SKM-1 (cell line): ENCODE measurements at regions not wholly inside any gene's neighbourhood (a gene's known extent, or its start where the extent isn't known, plus 50 kb on each side); places are given as distances from the start of the nearest gene placed in this dataset.
"Not testable (repeated sequence)": the region's sequence is repeated elsewhere in the genome, so short reads cannot be mapped to it uniquely, and the experiment has no call there.

Experiments used
- DNase-seq: peaks from one replicate; lab custom pipeline; 2025; ENCODE audit not compliant: unreplicated experiment; lab: John Stamatoyannopoulos, UW

DNA sequence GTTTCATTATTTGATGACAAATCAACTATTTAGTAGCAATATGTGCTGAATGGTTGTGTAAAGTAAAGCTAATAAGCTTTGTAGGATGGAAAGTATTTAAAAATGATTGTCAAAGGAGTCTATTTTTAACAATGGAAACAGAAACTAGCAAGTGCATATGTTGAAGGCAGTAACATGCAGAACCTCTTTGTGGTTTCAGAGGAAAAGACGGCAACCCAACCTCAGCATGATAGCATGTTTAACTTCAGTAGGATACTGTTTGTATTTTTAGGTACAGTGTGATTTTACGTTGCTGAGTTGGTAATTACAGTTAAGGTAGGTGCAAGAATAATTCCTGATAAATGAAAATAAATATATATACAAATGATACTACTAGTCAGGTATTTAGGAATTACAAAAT lies 545.4 kb downstream of the CDY1 start:
- not testable (repeated sequence) for DNase-seq

DNA sequence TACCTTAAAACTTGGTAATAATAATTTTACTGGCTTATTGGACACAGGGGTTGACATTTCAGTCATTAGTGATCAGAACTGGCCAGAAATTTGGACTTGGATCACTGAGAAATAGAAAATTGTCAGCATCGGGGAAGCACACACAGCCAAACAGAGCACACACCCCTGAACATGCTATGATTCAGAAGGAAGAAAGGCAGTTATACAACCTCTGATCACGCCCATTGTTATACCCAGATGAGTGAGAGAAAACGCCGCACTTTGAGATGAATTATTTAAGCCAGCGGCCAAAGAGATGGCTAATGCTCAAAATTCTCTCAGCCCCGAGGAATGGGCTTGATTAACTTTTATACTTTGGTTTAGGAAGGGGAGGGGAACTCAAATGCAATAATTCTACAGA lies 557.4 kb downstream of the CDY1 start:
- DNase-seq = not testable (repeated sequence)

DNA sequence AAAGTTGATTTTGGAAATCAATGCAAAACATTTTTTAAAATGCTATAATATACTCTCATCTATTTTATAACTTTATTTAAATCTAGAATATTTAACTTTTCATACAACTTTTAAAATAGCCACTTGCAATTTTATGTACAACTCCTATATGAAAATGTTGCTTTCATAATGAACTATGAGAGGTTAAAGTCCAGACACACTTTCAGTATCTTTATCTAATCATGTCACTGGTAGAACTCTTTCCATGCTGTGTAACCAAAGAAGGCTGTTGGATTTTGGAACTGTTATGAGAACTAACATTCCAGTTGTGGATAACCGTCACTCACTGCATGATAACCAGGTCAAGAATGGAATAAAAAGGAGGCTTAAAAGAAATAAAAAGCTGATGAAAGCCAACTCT lies 603.1 kb downstream of the CDY1 start:
- not testable (repeated sequence) for DNase-seq

DNA sequence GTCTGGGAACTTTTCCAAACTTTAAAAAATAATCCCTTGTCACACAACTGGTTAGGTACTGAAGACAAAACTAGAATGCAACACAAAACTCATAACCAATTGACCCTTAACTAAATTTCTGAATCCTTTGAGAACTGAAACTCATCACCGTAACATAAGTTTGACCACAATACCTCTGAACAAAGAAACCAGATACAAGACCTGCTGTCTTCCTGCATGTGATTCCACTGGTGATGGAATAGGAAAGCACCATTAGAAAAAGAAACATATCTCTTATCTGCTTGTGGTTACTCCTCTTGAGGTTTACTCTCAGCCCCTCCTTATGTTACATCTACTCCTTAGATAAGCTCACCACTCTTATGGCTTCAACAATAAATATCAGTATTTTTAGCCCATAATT lies 603.6 kb downstream of the CDY1 start:
- DNase-seq = not testable (repeated sequence)

DNA sequence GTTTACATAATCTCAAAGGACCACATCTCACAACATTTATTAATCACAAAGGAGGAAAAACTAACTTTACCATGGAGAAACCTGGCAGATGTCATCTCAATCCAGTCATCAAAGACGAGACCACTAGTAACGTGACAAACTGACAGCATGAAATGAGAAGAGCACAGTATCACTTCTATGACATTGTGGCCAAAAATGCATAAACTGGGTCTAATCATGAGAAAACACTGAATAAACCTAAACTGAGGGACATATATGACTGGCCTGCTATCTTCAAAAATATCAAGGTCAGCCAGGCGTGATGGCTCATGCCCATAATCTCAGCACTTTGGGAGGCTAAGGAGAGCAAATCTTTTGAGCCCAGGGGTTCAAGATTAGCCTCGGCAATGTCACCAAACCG lies 619.0 kb downstream of the CDY1 start:
- DNase-seq = not testable (repeated sequence)

DNA sequence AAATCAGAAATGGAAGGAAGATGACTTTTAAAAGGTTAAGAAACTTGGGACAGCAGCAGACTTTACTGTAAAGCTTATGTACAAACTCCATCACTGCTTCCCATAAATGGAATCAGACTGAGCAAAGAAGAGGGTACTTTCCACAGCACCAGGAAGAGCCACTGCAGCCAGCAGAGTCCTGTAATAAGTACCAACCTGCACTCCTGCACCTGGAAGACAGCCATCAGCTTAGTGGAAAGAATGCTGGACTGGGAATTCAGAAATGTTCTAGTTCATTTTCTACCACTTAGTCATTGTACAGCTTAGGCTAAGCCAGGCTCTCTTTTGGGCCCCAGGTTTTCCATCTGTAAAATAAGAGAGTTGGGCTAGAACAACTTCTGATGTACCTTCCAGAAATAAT lies 632.3 kb downstream of the CDY1 start:
- not testable (repeated sequence) for DNase-seq

DNA sequence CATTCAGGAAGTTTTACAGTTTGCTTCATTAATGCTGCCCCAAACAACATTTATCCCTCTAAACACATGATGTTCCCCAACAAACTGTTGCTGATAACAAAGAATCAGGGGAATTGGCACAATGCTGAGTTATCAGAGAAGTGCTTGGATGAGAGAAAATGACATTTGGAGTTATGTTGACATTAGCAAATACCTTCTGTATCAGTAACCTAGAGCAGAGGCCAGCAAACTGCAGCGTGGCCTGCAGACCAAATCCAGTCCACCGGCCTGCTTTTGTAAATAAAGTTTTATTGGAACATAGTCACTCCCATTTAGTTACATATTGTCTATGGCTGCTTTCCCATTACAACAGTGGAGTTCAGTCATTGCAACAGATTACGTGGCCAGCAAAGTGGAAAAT lies 643.5 kb downstream of the CDY1 start:
- not testable (repeated sequence) for DNase-seq

DNA sequence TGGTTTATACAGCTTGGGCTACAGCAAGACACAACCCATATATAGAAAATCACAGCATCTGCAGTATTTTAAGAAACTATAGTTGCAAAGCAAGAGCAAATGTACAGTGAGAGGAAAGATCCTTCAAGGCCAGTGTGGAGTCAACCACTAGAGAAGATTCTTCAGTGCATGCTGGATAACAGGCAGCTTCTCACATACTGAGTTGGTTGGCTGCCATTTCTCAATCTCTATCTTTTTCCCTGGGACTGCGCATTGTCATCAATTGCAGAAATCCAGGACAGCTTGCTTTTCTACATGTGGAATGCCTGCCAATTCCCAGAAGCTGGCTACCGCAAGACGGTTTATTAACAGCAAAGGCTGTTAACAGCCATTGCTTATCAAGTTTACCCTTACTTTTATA lies 646.5 kb downstream of the CDY1 start:
- not testable (repeated sequence) for DNase-seq

DNA sequence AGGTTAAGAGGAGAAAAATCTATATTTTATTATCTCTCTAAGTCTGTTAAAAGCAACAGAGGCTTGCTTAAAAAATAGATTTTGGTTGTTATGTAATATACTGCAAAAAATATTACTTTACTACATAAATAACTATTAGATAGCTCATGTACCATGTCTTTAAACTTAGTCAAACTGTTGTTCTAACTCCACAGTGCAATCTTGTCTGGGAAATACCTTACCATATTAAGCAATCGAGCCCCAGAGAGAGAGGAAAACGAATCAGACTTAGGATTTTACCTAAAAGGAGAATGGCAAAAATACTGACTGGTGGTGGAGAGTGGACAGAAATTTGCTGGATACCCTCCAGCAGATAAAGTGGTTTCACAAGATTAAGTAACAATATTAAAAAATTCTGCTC lies 647.0 kb downstream of the CDY1 start:
- DNase-seq = not testable (repeated sequence)

DNA sequence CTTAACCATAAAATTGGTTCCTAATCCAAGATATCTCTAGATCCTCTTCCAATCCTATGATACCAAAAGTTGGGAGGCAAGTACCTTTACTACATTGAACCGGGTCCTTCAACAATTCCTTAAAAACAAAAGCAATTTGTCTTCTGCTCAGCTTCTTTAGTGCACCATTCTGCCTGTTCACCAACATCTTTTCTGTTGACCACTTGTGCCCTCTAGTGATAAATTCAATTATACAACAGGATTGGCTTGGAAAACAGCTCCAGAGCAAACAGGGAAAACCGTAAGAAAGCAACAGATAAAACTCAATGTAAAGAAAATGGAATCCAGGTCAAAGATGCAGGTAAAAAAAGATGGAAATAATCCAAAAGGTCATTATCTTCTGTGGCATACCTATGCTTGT lies 651.2 kb downstream of the CDY1 start:
- not testable (repeated sequence) for DNase-seq

DNA sequence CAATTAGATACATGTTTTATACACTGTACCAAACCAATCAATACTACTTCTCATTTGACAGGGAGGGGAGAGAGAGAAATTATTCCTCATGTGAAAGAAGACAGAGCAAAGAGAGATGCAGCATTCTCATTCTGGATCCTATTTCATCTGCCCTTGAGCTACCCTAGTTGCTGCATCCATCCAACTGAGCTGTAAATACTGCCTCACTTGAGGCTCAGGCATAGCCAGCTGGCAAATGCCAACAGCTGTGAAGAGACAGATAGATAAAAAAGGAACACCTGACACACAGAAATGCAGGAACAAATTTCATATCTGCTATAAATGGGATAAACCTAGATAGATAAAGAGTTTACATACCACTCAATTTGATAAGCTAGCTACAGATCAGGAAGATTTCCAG lies 684.1 kb downstream of the CDY1 start:
- DNase-seq = not testable (repeated sequence)

DNA sequence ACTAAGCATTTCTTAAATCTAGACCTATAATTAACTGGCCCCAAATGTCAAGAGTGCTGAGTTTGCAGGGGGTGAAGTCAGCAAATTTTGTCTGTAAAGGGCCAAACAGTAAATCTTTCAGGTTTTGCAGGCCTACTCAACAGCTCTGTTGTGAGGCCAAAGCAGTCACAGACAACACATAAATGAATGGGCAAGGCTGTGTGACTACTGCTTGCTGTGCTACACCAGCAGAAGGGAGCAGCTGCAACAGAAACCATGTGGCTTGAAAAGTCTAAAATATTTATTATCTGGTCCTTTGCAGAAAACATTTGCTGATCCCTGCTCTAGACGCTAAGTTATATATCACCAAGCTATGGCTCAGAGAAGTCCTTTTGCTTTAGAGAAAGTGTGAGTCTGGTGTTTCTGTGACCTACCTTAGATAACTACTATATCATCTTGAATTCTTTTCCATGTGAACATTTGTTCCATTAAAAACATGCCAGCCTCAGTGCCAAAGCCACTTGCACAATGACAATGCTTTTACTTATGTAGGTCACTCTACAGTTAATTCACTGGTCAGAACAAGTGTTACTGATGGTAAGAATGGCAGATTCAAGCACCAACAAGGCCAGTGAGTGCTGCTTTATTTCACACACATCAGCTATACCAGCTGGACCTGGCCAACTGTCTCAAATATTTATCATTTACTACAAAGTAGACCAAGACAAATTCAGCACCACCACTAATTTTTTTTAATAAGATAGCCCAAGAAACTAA lies 684.9 kb downstream of the CDY1 start:
- DNase-seq = not testable (repeated sequence)

DNA sequence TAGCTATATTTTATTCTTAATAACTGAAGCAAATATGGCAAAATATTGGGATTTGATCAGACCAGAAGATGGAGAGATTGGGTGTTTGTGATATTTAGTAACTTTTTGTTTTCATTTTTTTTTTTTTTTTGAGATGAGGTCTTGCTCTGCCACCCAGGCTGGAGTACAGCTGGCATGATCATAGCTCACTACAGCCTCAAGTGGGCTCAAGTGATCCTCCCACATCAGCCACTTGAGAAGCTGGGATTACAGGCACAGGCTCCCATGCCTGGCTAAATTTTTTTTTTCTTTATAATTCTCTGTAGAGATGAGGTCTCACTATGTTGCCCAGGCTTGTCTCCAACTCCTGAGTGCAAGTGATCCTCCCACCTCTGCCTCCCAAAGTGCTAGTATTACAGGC lies 686.4 kb downstream of the CDY1 start:
- DNase-seq = not testable (repeated sequence)

DNA sequence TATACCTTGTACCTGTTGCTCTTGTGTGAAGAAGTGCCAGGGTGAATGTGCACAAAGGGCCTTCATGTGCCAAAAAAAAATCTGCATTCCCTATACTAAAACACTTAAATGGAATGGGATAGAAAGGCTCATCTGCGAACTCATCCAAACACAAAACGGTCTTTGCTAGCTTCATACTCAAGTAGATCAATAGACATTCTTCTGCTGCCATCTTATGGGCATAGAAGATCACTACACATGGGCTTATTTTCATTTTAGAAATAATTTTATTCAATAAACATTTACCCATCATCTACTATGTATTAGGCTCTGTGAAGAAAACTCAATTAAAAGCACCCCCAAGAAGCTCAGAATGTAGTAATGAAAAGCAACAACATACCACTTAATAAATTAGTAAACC lies 693.1 kb downstream of the CDY1 start:
- peak; percentile 0 for DNase-seq

DNA sequence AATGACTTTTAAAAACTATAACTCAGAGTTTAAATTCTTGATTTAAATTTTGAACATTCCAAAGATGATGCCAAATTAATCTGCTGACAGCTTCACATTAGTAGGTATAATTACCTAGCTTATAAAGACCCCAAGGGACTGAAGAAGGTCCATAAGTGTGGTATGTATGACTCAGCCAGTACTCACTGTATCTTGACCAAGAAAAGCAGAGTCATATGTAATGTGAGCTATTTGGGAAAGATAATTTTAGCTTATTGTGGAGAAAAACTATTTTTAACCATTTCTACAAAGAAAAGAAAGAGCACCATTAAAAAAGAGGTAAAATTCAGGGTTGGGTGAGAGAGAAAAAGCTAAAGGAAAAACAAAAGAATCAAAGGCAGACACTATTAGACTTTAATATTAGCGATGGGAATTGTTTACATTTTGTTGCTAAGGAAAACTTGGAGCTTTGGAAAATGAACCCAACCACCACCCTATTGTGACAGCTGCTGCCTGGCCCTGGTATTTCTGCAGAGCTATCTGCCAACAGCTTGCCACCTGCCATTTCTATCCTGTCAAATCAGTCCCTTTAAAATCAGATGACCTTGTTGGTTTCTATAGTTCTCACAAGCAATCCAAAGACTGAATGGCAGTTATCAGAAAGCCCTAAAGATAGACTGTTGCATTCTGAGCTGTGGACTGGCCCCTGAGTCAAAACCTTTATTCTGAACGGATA lies 697.7 kb downstream of the CDY1 start:
- not testable (repeated sequence) for DNase-seq

DNA sequence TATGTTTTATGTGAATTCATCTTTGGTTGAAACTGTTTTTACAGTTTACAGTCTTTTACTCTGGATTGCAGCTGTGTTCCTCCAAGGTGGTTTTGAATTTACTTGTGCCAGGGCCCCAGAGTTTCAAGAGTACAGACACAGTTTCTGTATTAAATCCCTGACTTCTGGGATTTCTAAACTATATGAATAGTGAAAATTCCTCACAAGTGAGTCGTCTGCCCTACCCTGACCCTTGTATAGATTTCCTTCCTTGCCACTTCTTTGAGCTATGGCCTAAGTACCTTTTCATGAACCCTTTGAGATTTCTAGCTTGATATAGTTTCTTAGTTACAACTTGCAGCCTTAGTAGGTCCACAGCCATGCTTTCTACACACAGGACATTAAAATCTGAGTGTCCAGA lies 700.8 kb downstream of the CDY1 start:
- DNase-seq = not testable (repeated sequence)

DNA sequence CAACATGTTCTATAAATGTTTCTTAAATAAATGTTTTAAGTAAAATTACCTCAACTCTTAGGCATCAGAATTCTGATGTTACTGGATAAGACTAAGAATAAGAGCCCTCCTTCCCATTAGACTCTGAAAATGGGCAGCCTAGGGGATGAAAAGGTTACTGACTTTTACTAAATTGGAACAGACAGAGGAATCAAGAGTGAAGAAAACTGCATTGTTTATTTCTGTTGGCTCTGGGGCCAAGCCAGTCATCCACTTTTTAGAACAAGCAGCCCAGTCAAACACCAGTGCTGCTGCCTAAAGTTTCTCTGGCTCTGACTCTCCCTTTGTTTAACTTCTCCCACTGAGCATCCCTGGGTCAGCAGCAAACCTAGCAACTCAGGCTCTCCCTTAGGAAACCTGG lies 731.0 kb downstream of the CDY1 start:
- not testable (repeated sequence) for DNase-seq

DNA sequence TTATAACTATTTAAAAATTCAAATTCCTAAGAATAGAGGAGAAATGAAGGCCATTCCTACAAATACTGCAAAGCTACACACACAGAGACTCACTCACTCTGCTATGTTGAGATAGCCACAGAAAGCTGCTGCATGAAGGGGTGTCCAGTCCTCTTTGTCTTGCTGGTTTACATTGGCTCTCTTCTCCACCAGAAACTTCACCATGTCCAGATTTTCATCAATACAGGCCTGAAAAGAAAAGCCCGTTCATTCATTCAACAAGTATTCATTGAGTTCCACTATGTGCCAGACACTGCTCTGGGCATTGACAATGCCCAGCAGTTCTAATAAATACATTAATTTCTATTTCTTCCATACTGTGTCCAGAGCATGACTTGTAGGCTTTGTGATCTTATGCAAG lies 732.3 kb downstream of the CDY1 start:
- no peak for DNase-seq

DNA sequence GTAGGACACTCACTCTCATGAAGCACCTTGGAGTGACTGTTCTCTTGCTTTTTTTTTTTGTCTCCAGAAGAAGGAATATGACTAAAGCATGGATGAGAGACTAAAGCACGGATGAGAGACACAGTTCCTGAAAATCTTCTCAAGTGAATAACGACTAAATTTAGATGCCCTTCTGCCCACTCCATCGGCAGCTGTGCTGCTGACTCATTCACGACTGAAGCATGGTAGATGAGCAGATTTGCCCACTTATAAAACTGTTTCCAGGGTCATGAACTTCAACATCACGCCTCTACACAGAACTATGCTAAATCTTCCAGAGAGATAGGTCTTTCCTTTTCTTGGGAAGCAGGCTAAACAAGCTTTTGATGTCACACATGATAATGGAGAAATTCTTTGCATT lies 738.0 kb downstream of the CDY1 start:
- not testable (repeated sequence) for DNase-seq

DNA sequence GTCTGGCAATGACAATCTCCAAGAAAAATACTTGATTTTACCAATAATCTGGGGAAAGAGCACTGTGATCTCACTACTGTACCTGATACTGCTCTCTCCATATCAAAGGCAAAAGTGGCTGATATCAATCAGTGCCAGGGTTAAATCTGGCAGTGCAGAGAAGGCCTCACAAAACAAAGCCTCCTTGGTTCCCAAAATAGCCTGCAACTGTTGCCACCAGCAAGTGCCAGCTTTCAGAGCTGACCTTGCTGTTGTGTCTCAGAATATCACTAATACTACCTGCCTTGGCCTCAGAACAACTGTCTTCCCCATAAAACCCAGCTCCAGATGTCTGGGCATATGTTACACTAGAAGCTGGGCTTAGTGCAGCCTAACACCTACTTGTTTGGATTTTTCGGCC lies 738.6 kb downstream of the CDY1 start:
- not testable (repeated sequence) for DNase-seq

DNA sequence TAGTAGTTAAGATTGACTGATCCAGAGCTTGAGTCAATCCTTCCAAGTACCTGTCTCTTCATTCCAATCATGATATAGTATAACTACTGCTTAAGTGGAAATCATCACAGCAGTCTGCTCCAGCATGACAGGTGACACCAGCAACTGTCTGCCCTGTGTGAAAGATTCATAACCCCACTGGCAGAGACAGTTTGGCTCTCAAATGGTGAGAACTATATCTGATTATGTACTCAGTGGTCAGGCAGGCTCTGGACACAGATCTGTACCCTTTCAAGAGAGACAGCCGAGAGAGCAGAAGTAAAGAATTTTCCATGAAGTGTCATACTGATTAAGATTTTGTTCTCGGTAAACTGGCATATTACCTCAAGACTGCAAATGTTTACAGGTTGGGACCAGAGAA lies 741.5 kb downstream of the CDY1 start:
- not testable (repeated sequence) for DNase-seq

DNA sequence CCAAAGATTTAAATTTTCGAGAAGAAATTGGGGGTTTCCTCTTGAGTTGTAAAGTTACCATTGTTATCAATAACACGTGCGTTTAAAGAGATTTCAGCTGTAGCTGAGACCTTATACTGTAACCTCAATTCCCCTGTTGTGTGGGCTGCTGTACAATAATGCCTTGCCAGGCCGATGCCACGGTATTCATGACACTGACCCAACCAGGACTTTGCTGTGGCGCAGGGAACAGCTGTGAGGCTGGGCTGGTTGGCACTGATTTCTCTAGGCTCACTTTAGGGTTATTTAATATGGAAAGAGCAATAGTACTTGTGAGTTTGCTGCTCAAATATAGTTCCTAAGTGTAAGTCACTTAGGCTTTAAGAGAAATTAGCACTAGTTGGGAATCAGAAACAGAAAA lies 744.2 kb downstream of the CDY1 start:
- not testable (repeated sequence) for DNase-seq
